Heart left ventricle (tissue), 16 donors: ENCODE measurements at regions not wholly inside any gene's neighbourhood (a gene's known extent, or its start where the extent isn't known, plus 50 kb on each side); places are given as distances from the start of the nearest gene placed in this dataset.

Experiments used
- ATAC-seq, 4 donors: fragments of 200-7000 bp; cut with Tn5 transposase; one replicate each; pipeline ENCODE4 v1.9.1; 2020 to 2022; ENCODE audit warnings: moderate library complexity in 4 of 4, mild to moderate bottlenecking in 3 of 4, moderate number of reproducible peaks in 1 of 4
- DNase-seq, 5 donors: peaks; one replicate each; pipeline ENCODE4 v3.0.0-alpha.2; 2020
- H3K27ac ChIP-seq, 12 donors: fragments of 200-600 bp; sonication (generic) in 4 of 12; one replicate each; pipeline versions ENCODE4 v1.5.0 to v1.8.0; 2016 to 2022; ENCODE audit warnings: mild to moderate bottlenecking in 2 of 12
- H3K27me3 ChIP-seq, 9 donors: fragments of 200-600 bp; sonication (generic) in 2 of 9; one replicate each; pipeline versions ENCODE4 v1.5.1 to v1.8.0; 2016 to 2022; ENCODE audit warnings: mild to moderate bottlenecking in 3 of 9
- H3K36me3 ChIP-seq, 9 donors: fragments of 200-600 bp; sonication (generic) in 2 of 9; one replicate each; pipeline versions ENCODE4 v1.5.0 to v1.8.0; 2018 to 2022; ENCODE audit warnings: mild to moderate bottlenecking in 2 of 9
- H3K4me1 ChIP-seq, 12 donors: fragments of 200-600 bp; sonication (generic) in 4 of 12; one replicate each; pipeline versions ENCODE4 v1.5.0 to v1.8.0; 2016 to 2022; ENCODE audit warnings: mild to moderate bottlenecking in 3 of 12
- H3K4me3 ChIP-seq, 12 donors: fragments of 200-600 bp; sonication (generic) in 4 of 12; one replicate each; pipeline versions ENCODE4 v1.5.0 to v1.8.0; 2017 to 2022; ENCODE audit warnings: mild to moderate bottlenecking in 9 of 12, moderate library complexity in 4 of 12
- H3K9me3 ChIP-seq, 12 donors: fragments of 200-600 bp; sonication (generic) in 4 of 12; one replicate each; pipeline versions ENCODE4 v1.5.0 to v1.8.0; 2016 to 2022; ENCODE audit warnings: mild to moderate bottlenecking in 1 of 12
- CTCF ChIP-seq, 12 donors: fragments of 200-600 bp; sonication (generic) in 4 of 12; IDR thresholded peaks; one replicate each; pipeline versions ENCODE4 v1.5.0 to v1.8.0; 2018 to 2022; ENCODE audit warnings: antibody characterized with exemption in 12 of 12, mild to moderate bottlenecking in 5 of 12
- POLR2A ChIP-seq, 2 donors: fragments of 450-650 bp; IDR thresholded peaks; one replicate each; pipeline ENCODE4 v1.6.1; 2017; ENCODE audit warnings: antibody characterized with exemption in 2 of 2, mild to moderate bottlenecking in 2 of 2, moderate library complexity in 2 of 2
- WGBS, 4 donors: extraction: QIAGEN DNeasy Blood & Tissue Kit in 2 of 4; methylation state at CpG; one replicate each; pipeline versions ENCODE4 v1.1.5 to v1.1.7; 2013 to 2018; 5-methylcytosine and 5-hydroxymethylcytosine counted together
- intact Hi-C, 10 donors: fragments of 100-400 bp; cut with DNase I; formaldehyde crosslinking; loops; one replicate each; pipeline versions ENCODE4 v1.11.1 to v1.14.2; 2022
- donor health status: ischemic (EF 13 %, LVEDD 7.1; RV severe dilation, severe dysfunction).
- donor health status: healthy with polysubstance abuse.
- donor health status: DM: no; HTN: yes; CAD: no.
- donor health status: DM: no; HTN: no; CAD: no.
- donor health status: ischemic (EF 25% LVEDD 6.9; RV normal size, moderate dysfunction).
- donor health status: ischemic (EF 25% LVEDD 5.7; RV mildly dilated, moderate dysfunction).
- donor health status: healthy.
- donor health status: DM: yes; HTN: yes; CAD: no.
- donor health status: ischemic (EF 35%, LVEDD 5.7; RV mildly dilated, moderate dysfunction).
- donor health status: nonischemic (EF 11% LVEDD 7.7; RV severe dilation, severe dysfunction).
- donor health status: DM: yes; HTN: yes; CAD: no.
- donor health status: PGD.
- donor health status: ischemic (EF 29% LVEDD 5.4; RV normal size, mild dysfunction).
- donor health status: nonischemic (EF 23%, LVEDD 6.1; RV moderate dilation, normal function).

- peak overlapping the region in 5 of 12 donors; percentile 8 to 38 (median 15) for H3K27ac ChIP-seq
- DNase-seq (peak in 1 of 5 donors; percentile 11), ATAC-seq (peak in 2 of 4 donors; percentile 44 to 53)
- intact Hi-C loops: no loop called here
- peaks cover 0 to 4% (median 0%) of the 10 kb centered on the region in 9 donors for H3K36me3 ChIP-seq
- H3K4me3 ChIP-seq: no peak overlapping the region
- peaks cover 0 to 32% (median 0%) of the 10 kb centered on the region in 12 donors for H3K4me1 ChIP-seq
- H3K27me3 ChIP-seq: no peaks in the 10 kb centered on the region
- WGBS, 4 donors: 77 to 89% (median 78%) methylated on average over 2 of the region's 2 CpGs
- H3K9me3 ChIP-seq: no peaks in the 10 kb centered on the region
- TF ChIP-seq CTCF (IDR thresholded peaks at IDR 0.05): no peak
- no peak for TF ChIP-seq POLR2A (IDR thresholded peaks at IDR 0.05)
Measured at GRCh38 chr5:118533923-118534322, 454.4 kb downstream of the DTWD2 start.

- peak overlapping the region in 5 of 12 donors; percentile 8 to 38 (median 15) for H3K27ac ChIP-seq
- H3K27me3 ChIP-seq: no peaks in the 10 kb centered on the region
- DNase-seq: no peak
- no peak overlapping the region for H3K4me3 ChIP-seq
- WGBS, 4 donors: 49 to 67% (median 61%) methylated on average over 3 of the region's 3 CpGs
- no peak for ATAC-seq
- no peak for TF ChIP-seq POLR2A (IDR thresholded peaks at IDR 0.05)
- peaks cover 0 to 32% (median 0%) of the 10 kb centered on the region in 12 donors for H3K4me1 ChIP-seq
- peaks cover 0 to 4% (median 0%) of the 10 kb centered on the region in 9 donors for H3K36me3 ChIP-seq
- intact Hi-C loops: no loop called here
- H3K9me3 ChIP-seq: no peaks in the 10 kb centered on the region
Measured at GRCh38 chr5:118533156-118533555, 455.2 kb downstream of the DTWD2 start.

GRCh38 chr5:118531276-118531675 lies 457.1 kb downstream of the DTWD2 start:
- no peak for ATAC-seq
- H3K9me3 ChIP-seq: no peaks in the 10 kb centered on the region
- 67 to 93% (median 83%) methylated on average over 1 of the region's 1 CpG for WGBS, 4 donors
- intact Hi-C loops: no loop called here
- no peak overlapping the region for H3K27ac ChIP-seq
- TF ChIP-seq POLR2A (IDR thresholded peaks at IDR 0.05) (no peak), CTCF (IDR thresholded peaks at IDR 0.05) (no peak)
- H3K4me3 ChIP-seq: no peak overlapping the region
- no peak for DNase-seq
- H3K36me3 ChIP-seq: peaks cover 0 to 4% (median 0%) of the 10 kb centered on the region in 9 donors
- H3K27me3 ChIP-seq: no peaks in the 10 kb centered on the region
- H3K4me1 ChIP-seq: peaks cover 0 to 44% (median 0%) of the 10 kb centered on the region in 12 donors

GRCh38 chr5:118529361-118530144 lies 458.8 kb downstream of the DTWD2 start:
- Histone ChIP-seq H3K9me3 (no peaks in the 10 kb centered on the region), H3K27ac (peak overlapping the region in 4 of 12 donors; percentile 1 to 58 (median 44)), H3K36me3 (no peaks in the 10 kb centered on the region), H3K27me3 (no peaks in the 10 kb centered on the region), H3K4me1 (peaks cover 0 to 53% (median 0%) of the 10 kb centered on the region in 12 donors), H3K4me3 (no peak overlapping the region)
- TF ChIP-seq CTCF (IDR thresholded peaks at IDR 0.05): no peak
- no peak for TF ChIP-seq POLR2A (IDR thresholded peaks at IDR 0.05)
- WGBS, 4 donors: 48 to 57% (median 50%) methylated on average over 7 of the region's 7 CpGs
- peak; percentile 50 to 78 (median 69) for DNase-seq
- ATAC-seq: peak; percentile 63 to 87 (median 73)
- intact Hi-C loops: no loop called here
